GM12878 (cell line): ENCODE measurements at regions not wholly inside any gene's neighbourhood (a gene's known extent, or its start where the extent isn't known, plus 50 kb on each side); places are given as distances from the start of the nearest gene placed in this dataset.

Experiments
- BACH1 ChIP-seq: fragments of 450-650 bp; IDR thresholded peaks from 2 replicates; pipeline ENCODE4 v1.6.1; 2017; ENCODE audit warnings: mild to moderate bottlenecking, borderline replicate concordance
- CBFB ChIP-seq: IDR thresholded peaks from 2 replicates; pipeline ENCODE4 v1.6.1; 2016; ENCODE audit warnings: antibody characterized with exemption, low read depth
- CREM ChIP-seq: IDR thresholded peaks from 2 replicates; pipeline ENCODE4 v1.6.1; 2014; ENCODE audit warnings: antibody characterized with exemption, low read depth
- NR2C1 ChIP-seq: fragments of 450-650 bp; IDR thresholded peaks from 2 replicates; pipeline ENCODE4 v1.6.1; 2017; ENCODE audit warnings: antibody characterized with exemption, mild to moderate bottlenecking, moderate library complexity
- NRF1 ChIP-seq: conservative IDR thresholded peaks from 2 replicates; pipeline ENCODE4 v1.6.1; 2011; ENCODE audit warnings: mild to moderate bottlenecking, low read depth, low read length, improper control_type of control experiment
- RB1 ChIP-seq: fragments of 450-650 bp; formaldehyde crosslinking; IDR thresholded peaks from 2 replicates; pipeline ENCODE4 v1.6.1; 2017; ENCODE audit warnings: mild to moderate bottlenecking, borderline replicate concordance
- RELA ChIP-seq: fragments of 450-650 bp; IDR thresholded peaks from 2 replicates; pipeline ENCODE4 v1.8.0; 2014; ENCODE audit warnings: borderline replicate concordance; ENCODE audit not compliant: partially characterized antibody
- SMARCA5 ChIP-seq: fragments of 450-650 bp; IDR thresholded peaks from 2 replicates; pipeline ENCODE4 v1.6.1; 2017; ENCODE audit warnings: mild to moderate bottlenecking
- SUPT20H ChIP-seq: IDR thresholded peaks from 2 replicates; pipeline ENCODE4 v1.6.1; 2011; ENCODE audit warnings: low read depth, mild to moderate bottlenecking, low read length, moderate library complexity, borderline replicate concordance; ENCODE audit not compliant: control insufficient read depth
- TF ChIP-seq, protein P1 (sequence below): fragments of 150-350 bp; IDR thresholded peaks from 2 replicates; pipeline ENCODE4 v1.6.1; 2014; ENCODE audit warnings: mild to moderate bottlenecking, low read depth, low read length
- TF ChIP-seq, protein P2 (sequence below): fragments of 450-650 bp; IDR thresholded peaks from 2 replicates; pipeline ENCODE4 v1.6.1; 2018; ENCODE audit warnings: borderline replicate concordance, mild to moderate bottlenecking; ENCODE audit not compliant: partially characterized antibody
- TF ChIP-seq, protein P3 (sequence below): fragments of 450-650 bp; IDR thresholded peaks from 2 replicates; pipeline ENCODE4 v1.6.1; 2017; ENCODE audit warnings: antibody characterized with exemption, mild to moderate bottlenecking, moderate library complexity
- TF ChIP-seq, protein P4 (sequence below): fragments of 450-650 bp; IDR thresholded peaks from 2 replicates; pipeline ENCODE4 v1.6.1; 2014; ENCODE audit warnings: mild to moderate bottlenecking
- TF ChIP-seq, protein P5 (sequence below): IDR thresholded peaks from 2 replicates; pipeline ENCODE4 v1.6.1; 2011; ENCODE audit warnings: borderline replicate concordance, low read depth, mild to moderate bottlenecking, moderate library complexity, low read length; ENCODE audit not compliant: insufficient read depth, poor library complexity, severe bottlenecking

DNA sequence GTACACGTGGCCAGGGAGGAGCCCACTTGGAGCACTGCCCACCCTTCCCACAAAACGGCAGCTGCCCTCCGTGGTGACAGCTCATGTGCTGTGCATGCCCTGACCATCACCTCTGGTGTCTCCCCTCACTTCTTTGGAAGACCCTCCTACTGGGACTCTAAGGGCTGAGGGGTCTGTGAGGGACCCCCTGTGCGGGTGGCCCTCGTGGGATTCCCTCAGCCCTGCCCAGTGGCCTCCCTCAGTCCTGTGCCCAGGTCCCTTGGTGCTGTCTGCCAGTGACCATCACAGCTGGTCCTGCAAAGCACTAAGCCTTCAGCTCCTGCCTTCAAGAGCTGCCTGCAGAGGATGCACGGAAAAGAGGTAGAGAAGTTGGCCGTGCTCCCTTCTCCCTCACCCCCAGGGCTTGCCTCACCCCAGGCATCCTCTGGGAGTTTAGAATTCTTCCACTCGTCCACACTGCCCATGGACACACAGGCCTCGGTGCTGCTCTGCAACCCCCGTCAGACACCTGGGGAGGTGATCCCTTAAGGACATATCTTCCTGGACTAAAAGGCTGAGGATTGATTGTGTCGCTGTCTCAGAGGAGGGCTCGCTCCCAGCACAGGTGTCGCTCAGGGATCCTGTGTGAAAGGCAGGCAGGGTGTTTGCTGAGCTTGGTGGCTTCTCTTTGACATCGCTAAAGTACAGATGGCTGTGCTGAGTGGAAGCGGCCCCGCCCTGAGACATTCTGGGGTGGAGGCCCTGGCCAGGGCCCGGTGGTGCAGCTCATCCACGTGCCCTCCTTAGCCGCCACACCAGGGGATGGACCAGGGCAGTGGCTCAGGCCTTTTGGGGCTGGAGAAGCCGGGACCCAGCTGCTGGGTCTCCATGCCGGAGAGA is 119.5 kb upstream of the FRMD1 start (continued):
- TF ChIP-seq NRF1 (no peak), SUPT20H (no peak), CBFB (no peak), CREM (no peak), RELA (no peak), NR2C1 (no peak), RB1 (no peak), SMARCA5 (no peak), BACH1 (no peak)
- TF ChIP-seq, protein P1, sequence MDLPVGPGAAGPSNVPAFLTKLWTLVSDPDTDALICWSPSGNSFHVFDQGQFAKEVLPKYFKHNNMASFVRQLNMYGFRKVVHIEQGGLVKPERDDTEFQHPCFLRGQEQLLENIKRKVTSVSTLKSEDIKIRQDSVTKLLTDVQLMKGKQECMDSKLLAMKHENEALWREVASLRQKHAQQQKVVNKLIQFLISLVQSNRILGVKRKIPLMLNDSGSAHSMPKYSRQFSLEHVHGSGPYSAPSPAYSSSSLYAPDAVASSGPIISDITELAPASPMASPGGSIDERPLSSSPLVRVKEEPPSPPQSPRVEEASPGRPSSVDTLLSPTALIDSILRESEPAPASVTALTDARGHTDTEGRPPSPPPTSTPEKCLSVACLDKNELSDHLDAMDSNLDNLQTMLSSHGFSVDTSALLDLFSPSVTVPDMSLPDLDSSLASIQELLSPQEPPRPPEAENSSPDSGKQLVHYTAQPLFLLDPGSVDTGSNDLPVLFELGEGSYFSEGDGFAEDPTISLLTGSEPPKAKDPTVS, result no peak
- TF ChIP-seq, protein P2, sequence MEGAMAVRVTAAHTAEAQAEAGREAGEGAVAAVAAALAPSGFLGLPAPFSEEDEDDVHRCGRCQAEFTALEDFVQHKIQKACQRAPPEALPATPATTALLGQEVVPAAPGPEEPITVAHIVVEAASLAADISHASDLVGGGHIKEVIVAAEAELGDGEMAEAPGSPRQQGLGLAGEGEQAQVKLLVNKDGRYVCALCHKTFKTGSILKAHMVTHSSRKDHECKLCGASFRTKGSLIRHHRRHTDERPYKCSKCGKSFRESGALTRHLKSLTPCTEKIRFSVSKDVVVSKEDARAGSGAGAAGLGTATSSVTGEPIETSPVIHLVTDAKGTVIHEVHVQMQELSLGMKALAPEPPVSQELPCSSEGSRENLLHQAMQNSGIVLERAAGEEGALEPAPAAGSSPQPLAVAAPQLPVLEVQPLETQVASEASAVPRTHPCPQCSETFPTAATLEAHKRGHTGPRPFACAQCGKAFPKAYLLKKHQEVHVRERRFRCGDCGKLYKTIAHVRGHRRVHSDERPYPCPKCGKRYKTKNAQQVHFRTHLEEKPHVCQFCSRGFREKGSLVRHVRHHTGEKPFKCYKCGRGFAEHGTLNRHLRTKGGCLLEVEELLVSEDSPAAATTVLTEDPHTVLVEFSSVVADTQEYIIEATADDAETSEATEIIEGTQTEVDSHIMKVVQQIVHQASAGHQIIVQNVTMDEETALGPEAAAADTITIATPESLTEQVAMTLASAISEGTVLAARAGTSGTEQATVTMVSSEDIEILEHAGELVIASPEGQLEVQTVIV, result no peak
- TF ChIP-seq, protein P3, sequence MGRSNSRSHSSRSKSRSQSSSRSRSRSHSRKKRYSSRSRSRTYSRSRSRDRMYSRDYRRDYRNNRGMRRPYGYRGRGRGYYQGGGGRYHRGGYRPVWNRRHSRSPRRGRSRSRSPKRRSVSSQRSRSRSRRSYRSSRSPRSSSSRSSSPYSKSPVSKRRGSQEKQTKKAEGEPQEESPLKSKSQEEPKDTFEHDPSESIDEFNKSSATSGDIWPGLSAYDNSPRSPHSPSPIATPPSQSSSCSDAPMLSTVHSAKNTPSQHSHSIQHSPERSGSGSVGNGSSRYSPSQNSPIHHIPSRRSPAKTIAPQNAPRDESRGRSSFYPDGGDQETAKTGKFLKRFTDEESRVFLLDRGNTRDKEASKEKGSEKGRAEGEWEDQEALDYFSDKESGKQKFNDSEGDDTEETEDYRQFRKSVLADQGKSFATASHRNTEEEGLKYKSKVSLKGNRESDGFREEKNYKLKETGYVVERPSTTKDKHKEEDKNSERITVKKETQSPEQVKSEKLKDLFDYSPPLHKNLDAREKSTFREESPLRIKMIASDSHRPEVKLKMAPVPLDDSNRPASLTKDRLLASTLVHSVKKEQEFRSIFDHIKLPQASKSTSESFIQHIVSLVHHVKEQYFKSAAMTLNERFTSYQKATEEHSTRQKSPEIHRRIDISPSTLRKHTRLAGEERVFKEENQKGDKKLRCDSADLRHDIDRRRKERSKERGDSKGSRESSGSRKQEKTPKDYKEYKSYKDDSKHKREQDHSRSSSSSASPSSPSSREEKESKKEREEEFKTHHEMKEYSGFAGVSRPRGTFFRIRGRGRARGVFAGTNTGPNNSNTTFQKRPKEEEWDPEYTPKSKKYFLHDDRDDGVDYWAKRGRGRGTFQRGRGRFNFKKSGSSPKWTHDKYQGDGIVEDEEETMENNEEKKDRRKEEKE, result no peak
- TF ChIP-seq, protein P4, sequence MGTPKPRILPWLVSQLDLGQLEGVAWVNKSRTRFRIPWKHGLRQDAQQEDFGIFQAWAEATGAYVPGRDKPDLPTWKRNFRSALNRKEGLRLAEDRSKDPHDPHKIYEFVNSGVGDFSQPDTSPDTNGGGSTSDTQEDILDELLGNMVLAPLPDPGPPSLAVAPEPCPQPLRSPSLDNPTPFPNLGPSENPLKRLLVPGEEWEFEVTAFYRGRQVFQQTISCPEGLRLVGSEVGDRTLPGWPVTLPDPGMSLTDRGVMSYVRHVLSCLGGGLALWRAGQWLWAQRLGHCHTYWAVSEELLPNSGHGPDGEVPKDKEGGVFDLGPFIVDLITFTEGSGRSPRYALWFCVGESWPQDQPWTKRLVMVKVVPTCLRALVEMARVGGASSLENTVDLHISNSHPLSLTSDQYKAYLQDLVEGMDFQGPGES, result no peak
- TF ChIP-seq, protein P5, sequence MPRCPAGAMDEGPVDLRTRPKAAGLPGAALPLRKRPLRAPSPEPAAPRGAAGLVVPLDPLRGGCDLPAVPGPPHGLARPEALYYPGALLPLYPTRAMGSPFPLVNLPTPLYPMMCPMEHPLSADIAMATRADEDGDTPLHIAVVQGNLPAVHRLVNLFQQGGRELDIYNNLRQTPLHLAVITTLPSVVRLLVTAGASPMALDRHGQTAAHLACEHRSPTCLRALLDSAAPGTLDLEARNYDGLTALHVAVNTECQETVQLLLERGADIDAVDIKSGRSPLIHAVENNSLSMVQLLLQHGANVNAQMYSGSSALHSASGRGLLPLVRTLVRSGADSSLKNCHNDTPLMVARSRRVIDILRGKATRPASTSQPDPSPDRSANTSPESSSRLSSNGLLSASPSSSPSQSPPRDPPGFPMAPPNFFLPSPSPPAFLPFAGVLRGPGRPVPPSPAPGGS, result no peak
